HUES6 (cell line): ENCODE measurements at regions not wholly inside any gene's neighbourhood (a gene's known extent, or its start where the extent isn't known, plus 50 kb on each side); places are given as distances from the start of the nearest gene placed in this dataset.

Source experiments
- H3K27ac ChIP-seq: 2 replicates; pipeline ENCODE4 v1.7.0; 2013; ENCODE audit warnings: low read depth, mild to moderate bottlenecking, low read length, inconsistent platforms
- H3K27me3 ChIP-seq: 2 replicates; pipeline ENCODE4 v1.6.1; 2013; ENCODE audit warnings: low read length; ENCODE audit not compliant: control insufficient read depth, insufficient read depth
- H3K36me3 ChIP-seq: 2 replicates; pipeline ENCODE4 v1.6.1; 2013; ENCODE audit warnings: low read length; ENCODE audit not compliant: control insufficient read depth, insufficient read depth
- H3K4me1 ChIP-seq: 2 replicates; pipeline ENCODE4 v1.6.1; 2013; ENCODE audit warnings: low read length; ENCODE audit not compliant: control insufficient read depth, insufficient read depth
- H3K4me3 ChIP-seq: 2 replicates; pipeline ENCODE4 v1.5.1; 2013; ENCODE audit warnings: low read depth, low read length
- H3K9ac ChIP-seq: one replicate; pipeline ENCODE4 v1.6.1; 2013; ENCODE audit warnings: mild to moderate bottlenecking, low read length
- H3K9me3 ChIP-seq: 2 replicates; pipeline ENCODE4 v1.6.1; 2013; ENCODE audit warnings: low read depth, low read length; ENCODE audit not compliant: control insufficient read depth, insufficient read depth

- Histone ChIP-seq H3K9ac (no peak overlapping the region), H3K9me3 (no peaks in the 10 kb centered on the region), H3K27me3 (no peaks in the 10 kb centered on the region), H3K27ac (no peak overlapping the region), H3K4me3 (no peak overlapping the region), H3K36me3 (no peaks in the 10 kb centered on the region), H3K4me1 (no peaks in the 10 kb centered on the region)
Measured at GRCh38 chr5:158147227-158147626, 288.3 kb upstream of the CLINT1 start.

- no peaks in the 10 kb centered on the region for H3K36me3 ChIP-seq
- no peaks in the 10 kb centered on the region for H3K27me3 ChIP-seq
- H3K9ac ChIP-seq = no peak overlapping the region
- no peaks in the 10 kb centered on the region for H3K4me1 ChIP-seq
- H3K4me3 ChIP-seq = no peak overlapping the region
- H3K9me3 ChIP-seq = no peaks in the 10 kb centered on the region
- no peak overlapping the region for H3K27ac ChIP-seq
Measured at GRCh38 chr5:158145827-158146226, 286.9 kb upstream of the CLINT1 start.

GRCh38 chr5:158143081-158143480, 284.1 kb upstream of the CLINT1 start:
- no peaks in the 10 kb centered on the region for H3K36me3 ChIP-seq
- no peaks in the 10 kb centered on the region for H3K27me3 ChIP-seq
- peaks cover 10% of the 10 kb centered on the region; the same call in 1 of the 2 replicates for H3K4me1 ChIP-seq
- no peaks in the 10 kb centered on the region for H3K9me3 ChIP-seq
- no peak overlapping the region for H3K4me3 ChIP-seq
- no peak overlapping the region for H3K27ac ChIP-seq
- no peak overlapping the region for H3K9ac ChIP-seq

DNA sequence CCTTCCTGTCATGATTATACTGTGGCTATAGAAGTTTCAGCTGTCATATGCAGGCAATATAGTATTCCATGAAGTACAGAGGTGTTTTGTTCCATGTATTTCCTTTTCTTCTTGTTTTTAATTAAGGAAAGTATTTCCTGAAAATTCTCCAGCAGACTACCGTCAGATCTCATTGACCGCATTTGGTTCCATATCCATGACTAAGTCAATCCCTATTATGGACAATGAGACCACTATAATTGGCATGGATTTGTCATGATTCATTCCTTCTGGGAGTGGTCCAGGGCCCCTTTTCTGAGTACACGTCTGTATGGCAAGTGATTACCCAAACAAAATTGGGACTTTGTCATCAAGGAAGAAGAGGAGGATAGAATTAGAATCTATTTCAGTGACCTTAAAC, 283.2 kb upstream of the CLINT1 start:
- Histone ChIP-seq H3K4me3 (no peak overlapping the region), H3K4me1 (peaks cover 11% of the 10 kb centered on the region; the same call in 1 of the 2 replicates), H3K27ac (no peak overlapping the region), H3K27me3 (no peaks in the 10 kb centered on the region), H3K36me3 (no peaks in the 10 kb centered on the region), H3K9me3 (no peaks in the 10 kb centered on the region), H3K9ac (no peak overlapping the region)

DNA sequence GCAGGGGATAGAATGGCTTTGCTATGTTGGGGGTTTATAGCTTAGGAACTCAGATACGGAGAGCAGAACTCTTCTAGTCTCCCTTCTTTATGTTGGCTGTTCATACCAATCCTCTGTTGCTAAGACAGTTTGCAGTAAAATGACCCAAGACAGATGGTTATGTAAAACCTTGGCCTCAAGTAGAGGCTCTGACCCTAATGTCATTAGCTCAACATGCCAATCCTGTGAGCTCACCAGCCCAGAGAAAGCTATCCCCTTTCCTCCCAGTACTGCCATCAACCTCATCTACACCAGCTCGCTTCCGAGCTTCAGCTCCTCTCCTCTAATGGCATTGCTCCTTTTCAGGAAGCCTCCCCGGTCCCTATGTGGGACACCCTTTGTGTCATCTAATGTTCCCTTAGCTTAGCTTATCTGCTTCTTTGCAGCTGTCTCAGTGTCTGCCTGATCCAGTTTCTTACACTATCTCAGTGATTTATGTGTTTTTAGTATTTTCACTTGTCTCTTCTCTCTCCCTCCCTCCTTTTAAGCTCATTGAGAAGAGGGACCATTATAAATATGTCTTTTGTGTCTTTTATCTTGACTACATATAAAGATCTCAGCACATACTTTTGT, 281.3 kb upstream of the CLINT1 start:
- no peaks in the 10 kb centered on the region for H3K36me3 ChIP-seq
- H3K9me3 ChIP-seq = no peaks in the 10 kb centered on the region
- H3K4me1 ChIP-seq = peaks cover 19% of the 10 kb centered on the region
- no peak overlapping the region for H3K27ac ChIP-seq
- no peak overlapping the region for H3K9ac ChIP-seq
- H3K4me3 ChIP-seq = no peak overlapping the region
- H3K27me3 ChIP-seq = no peaks in the 10 kb centered on the region

- H3K27me3 ChIP-seq = no peaks in the 10 kb centered on the region
- no peak overlapping the region for H3K4me3 ChIP-seq
- H3K4me1 ChIP-seq = peaks cover 28% of the 10 kb centered on the region
- no peak overlapping the region for H3K9ac ChIP-seq
- H3K9me3 ChIP-seq = no peaks in the 10 kb centered on the region
- H3K36me3 ChIP-seq = no peaks in the 10 kb centered on the region
- no peak overlapping the region for H3K27ac ChIP-seq
Measured at GRCh38 chr5:158139161-158139560, 280.2 kb upstream of the CLINT1 start.

DNA sequence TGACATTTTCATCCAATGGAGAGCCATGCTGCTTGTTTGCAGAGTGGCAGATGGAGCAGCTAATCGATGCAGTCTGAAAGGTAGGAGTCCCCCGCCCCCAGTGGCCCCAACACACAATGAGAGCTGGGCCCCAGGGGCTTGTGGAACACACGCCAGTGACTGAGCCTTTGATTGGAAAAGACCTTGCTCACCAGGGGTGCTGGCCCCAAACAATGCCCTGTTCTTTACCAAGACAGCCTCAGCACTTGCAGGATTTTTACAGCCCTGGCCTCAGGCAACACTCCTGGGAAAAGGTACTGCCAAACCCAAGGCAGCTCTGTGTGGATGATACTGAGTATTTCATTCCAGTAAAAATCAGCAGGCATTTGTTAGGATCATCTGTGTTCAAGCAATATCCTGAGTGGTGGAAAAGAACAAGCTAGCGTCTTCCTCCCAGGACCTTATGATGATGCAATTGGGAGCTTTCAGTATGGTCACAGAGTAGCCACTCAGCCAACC, 276.8 kb upstream of the CLINT1 start:
- H3K27me3 ChIP-seq = no peaks in the 10 kb centered on the region
- no peak overlapping the region for H3K27ac ChIP-seq
- H3K4me1 ChIP-seq = peaks cover 37% of the 10 kb centered on the region
- H3K9ac ChIP-seq = no peak overlapping the region
- H3K4me3 ChIP-seq = peak overlapping the region; percentile 36; the same call in 1 of the 2 replicates
- no peaks in the 10 kb centered on the region for H3K36me3 ChIP-seq
- no peaks in the 10 kb centered on the region for H3K9me3 ChIP-seq

DNA sequence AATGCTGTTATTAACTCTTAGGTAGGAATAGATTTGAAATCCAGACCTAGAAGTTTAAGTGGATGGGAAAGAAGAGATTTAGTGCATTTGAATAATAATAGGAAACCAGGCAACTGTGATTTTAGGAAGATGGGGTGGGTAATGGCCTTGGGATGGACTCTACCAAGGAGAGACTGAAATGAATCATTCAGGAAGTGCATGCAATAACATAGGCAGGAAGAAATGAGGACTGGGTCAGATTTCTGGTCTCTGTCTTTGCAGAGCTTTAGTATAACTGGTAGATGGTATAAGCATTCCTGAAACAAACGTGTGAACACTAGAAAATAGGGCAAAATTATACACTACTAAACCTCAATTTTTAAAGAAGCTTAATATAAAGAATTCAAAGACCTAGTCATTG, 274.4 kb upstream of the CLINT1 start:
- Histone ChIP-seq H3K27ac (no peak overlapping the region), H3K27me3 (no peaks in the 10 kb centered on the region), H3K9me3 (no peaks in the 10 kb centered on the region), H3K9ac (no peak overlapping the region), H3K36me3 (no peaks in the 10 kb centered on the region), H3K4me3 (no peak overlapping the region), H3K4me1 (peaks cover 28% of the 10 kb centered on the region)

GRCh38 chr5:158127536-158127935, 268.6 kb upstream of the CLINT1 start:
- Histone ChIP-seq H3K9ac (no peak overlapping the region), H3K9me3 (no peaks in the 10 kb centered on the region), H3K4me1 (peaks cover 28% of the 10 kb centered on the region), H3K36me3 (no peaks in the 10 kb centered on the region), H3K4me3 (no peak overlapping the region), H3K27me3 (no peaks in the 10 kb centered on the region), H3K27ac (no peak overlapping the region)

- no peaks in the 10 kb centered on the region for H3K9me3 ChIP-seq
- no peaks in the 10 kb centered on the region for H3K27me3 ChIP-seq
- H3K36me3 ChIP-seq = no peaks in the 10 kb centered on the region
Measured at GRCh38 chr5:158126442-158127405, 267.8 kb upstream of the CLINT1 start.

More at GRCh38 chr5:158126442-158127405, 267.8 kb upstream of the CLINT1 start:
- Histone ChIP-seq H3K4me1 (peaks cover 34% of the 10 kb centered on the region), H3K4me3 (no peak overlapping the region), H3K9ac (no peak overlapping the region), H3K27ac (no peak overlapping the region)
